PC-9 (cell line): ENCODE measurements at regions not wholly inside any gene's neighbourhood (a gene's known extent, or its start where the extent isn't known, plus 50 kb on each side); places are given as distances from the start of the nearest gene placed in this dataset.

ENCODE experiments used
- BruUV-seq: library from RNA; stranded (reverse); fragments of 400-500 nt; replicated peaks from 2 replicates; lab custom pipeline; 2021; lab: Mats Ljungman, UMichigan
- CTCF ChIA-PET: fragments of 300-600 bp; sonication (Branson Sonifier 250); formaldehyde crosslinking; loops from one replicate; lab custom pipeline; 2022; ENCODE audit warnings: antibody characterized with exemption; lab: Charles Lee
- POLR2A ChIA-PET: fragments of 300-600 bp; sonication (Branson Sonifier 250); formaldehyde crosslinking; loops from one replicate; lab custom pipeline; 2022; ENCODE audit warnings: antibody characterized with exemption; ENCODE audit not compliant: unreplicated experiment; lab: Charles Lee
- DNase-seq, 2 experiments: peaks; one replicate each; pipeline versions ENCODE4 v3.0.0 to v3.0.0-alpha.2; 2015 to 2022; ENCODE audit warnings: mixed read lengths in 1 of 2
- H2AFZ ChIP-seq: fragments of 200-600 bp; sonication (generic); 2 replicates; pipeline ENCODE4 v1.8.1; 2017; ENCODE audit warnings: antibody characterized with exemption
- H3F3A ChIP-seq: fragments of 200-600 bp; sonication (generic); 2 replicates; pipeline ENCODE4 v1.8.1; 2017; ENCODE audit warnings: antibody characterized with exemption, mild to moderate bottlenecking, low read depth; ENCODE audit not compliant: insufficient read depth
- H3K27ac ChIP-seq: fragments of 200-600 bp; sonication (generic); 2 replicates; pipeline ENCODE4 v1.6.1; 2016; ENCODE audit warnings: mixed run types
- H3K27me3 ChIP-seq: fragments of 200-600 bp; sonication (generic); 2 replicates; pipeline ENCODE4 v1.6.1; 2016; ENCODE audit warnings: low read depth, mixed run types; ENCODE audit not compliant: insufficient read depth
- H3K36me3 ChIP-seq: fragments of 200-600 bp; sonication (generic); 2 replicates; pipeline ENCODE4 v1.6.1; 2016; ENCODE audit warnings: low read depth, mixed run types
- H3K4me1 ChIP-seq: fragments of 200-600 bp; sonication (generic); replicated peaks from 2 replicates; pipeline ENCODE4 v1.6.1; 2016; ENCODE audit warnings: mixed run types; ENCODE audit not compliant: insufficient read depth
- H3K4me2 ChIP-seq: fragments of 200-600 bp; sonication (generic); 2 replicates; pipeline ENCODE4 v1.6.1; 2017; ENCODE audit warnings: mixed run types
- H3K4me3 ChIP-seq: fragments of 200-600 bp; sonication (generic); 2 replicates; pipeline ENCODE4 v1.6.1; 2016; ENCODE audit warnings: mixed run types
- H3K79me2 ChIP-seq: fragments of 200-600 bp; sonication (generic); 2 replicates; pipeline ENCODE4 v1.6.1; 2017; ENCODE audit warnings: low read depth, mixed run types
- H3K9me2 ChIP-seq: fragments of 200-600 bp; sonication (generic); 2 replicates; pipeline ENCODE4 v1.8.1; 2017; ENCODE audit warnings: mild to moderate bottlenecking; ENCODE audit not compliant: insufficient read depth
- H3K9me3 ChIP-seq: fragments of 200-600 bp; sonication (generic); 2 replicates; pipeline ENCODE4 v1.8.1; 2016; ENCODE audit warnings: low read depth; ENCODE audit not compliant: insufficient read depth
- H4K20me1 ChIP-seq: fragments of 200-600 bp; sonication (generic); 2 replicates; pipeline ENCODE4 v1.8.1; 2017; ENCODE audit not compliant: insufficient read depth
- CTCF ChIP-seq: fragments of 200-600 bp; sonication (generic); conservative IDR thresholded peaks from 2 replicates; pipeline ENCODE4 v1.6.1; 2017; ENCODE audit warnings: mixed run types, antibody characterized with exemption, mild to moderate bottlenecking, moderate library complexity
- EZH2 ChIP-seq: fragments of 200-600 bp; sonication (generic); IDR thresholded peaks from 2 replicates; pipeline ENCODE4 v1.8.0; 2017; ENCODE audit warnings: antibody characterized with exemption, low read depth
- intact Hi-C: fragments of 100-400 bp; cut with micrococcal nuclease; formaldehyde crosslinking; loops from one replicate; pipeline ENCODE4 v1.10.0; 2022; ENCODE audit not compliant: unreplicated experiment

- no peaks in the 10 kb centered on the region for H3K9me3 ChIP-seq
- H3K4me3 ChIP-seq, result no peak overlapping the region
- intact Hi-C loops, result no loop called here
- no peaks in the 10 kb centered on the region for H3K27me3 ChIP-seq
- H3K27ac ChIP-seq, result no peak overlapping the region
- no peak overlapping the region for H3K4me2 ChIP-seq
- no peaks in the 10 kb centered on the region for H3F3A ChIP-seq
- no peak for DNase-seq
- H3K4me1 ChIP-seq, result no peaks in the 10 kb centered on the region
- no peak overlapping the region for H2AFZ ChIP-seq
- no peaks in the 10 kb centered on the region for H3K36me3 ChIP-seq
- ChIA-PET CTCF (no interaction called here), POLR2A (no interaction called here)
- TF ChIP-seq CTCF (no peak), EZH2 (no peak)
- H3K9me2 ChIP-seq, result no peaks in the 10 kb centered on the region
- no peaks in the 10 kb centered on the region for H3K79me2 ChIP-seq
- no peaks in the 10 kb centered on the region for H4K20me1 ChIP-seq
- BruUV-seq, result no TSS peak
Measured at GRCh38 chr2:138898855-138899254, 118.7 kb upstream of the NXPH2 start.

GRCh38 chr2:138897274-138897673, 117.1 kb upstream of the NXPH2 start:
- H3K36me3 ChIP-seq, result no peaks in the 10 kb centered on the region
- H3F3A ChIP-seq, result no peaks in the 10 kb centered on the region
- no peaks in the 10 kb centered on the region for H3K4me1 ChIP-seq
- intact Hi-C loops, result no loop called here
- no peak overlapping the region for H3K4me2 ChIP-seq
- no peak overlapping the region for H3K4me3 ChIP-seq
- no peaks in the 10 kb centered on the region for H3K79me2 ChIP-seq
- POLR2A ChIA-PET, result no interaction called here
- H3K27me3 ChIP-seq, result no peaks in the 10 kb centered on the region
- H4K20me1 ChIP-seq, result no peaks in the 10 kb centered on the region
- DNase-seq, result no peak
- H3K27ac ChIP-seq, result no peak overlapping the region
- no peaks in the 10 kb centered on the region for H3K9me2 ChIP-seq
- no peaks in the 10 kb centered on the region for H3K9me3 ChIP-seq
- no peak for TF ChIP-seq EZH2
- no peak for TF ChIP-seq CTCF
- CTCF ChIA-PET, result no interaction called here
- BruUV-seq, result no TSS peak
- no peak overlapping the region for H2AFZ ChIP-seq

- DNase-seq, result no peak
- no peaks in the 10 kb centered on the region for H3K9me3 ChIP-seq
- no peaks in the 10 kb centered on the region for H3K27me3 ChIP-seq
- ChIA-PET CTCF (no interaction called here), POLR2A (no interaction called here)
- no peaks in the 10 kb centered on the region for H3K79me2 ChIP-seq
- no peak overlapping the region for H3K4me3 ChIP-seq
- intact Hi-C loops, result no loop called here
- H3K27ac ChIP-seq, result no peak overlapping the region
- H2AFZ ChIP-seq, result no peak overlapping the region
- H3K4me1 ChIP-seq, result no peaks in the 10 kb centered on the region
- H4K20me1 ChIP-seq, result no peaks in the 10 kb centered on the region
- no TSS peak for BruUV-seq
- TF ChIP-seq EZH2 (no peak), CTCF (no peak)
- no peak overlapping the region for H3K4me2 ChIP-seq
- H3F3A ChIP-seq, result no peaks in the 10 kb centered on the region
- H3K36me3 ChIP-seq, result no peaks in the 10 kb centered on the region
- no peaks in the 10 kb centered on the region for H3K9me2 ChIP-seq
Measured at GRCh38 chr2:138893746-138894145, 113.6 kb upstream of the NXPH2 start.
